ENCODE measurements at regions not wholly inside any gene's neighbourhood (a gene's known extent, or its start where the extent isn't known, plus 50 kb on each side); places are given as distances from the start of the nearest gene placed in this dataset.

DNA sequence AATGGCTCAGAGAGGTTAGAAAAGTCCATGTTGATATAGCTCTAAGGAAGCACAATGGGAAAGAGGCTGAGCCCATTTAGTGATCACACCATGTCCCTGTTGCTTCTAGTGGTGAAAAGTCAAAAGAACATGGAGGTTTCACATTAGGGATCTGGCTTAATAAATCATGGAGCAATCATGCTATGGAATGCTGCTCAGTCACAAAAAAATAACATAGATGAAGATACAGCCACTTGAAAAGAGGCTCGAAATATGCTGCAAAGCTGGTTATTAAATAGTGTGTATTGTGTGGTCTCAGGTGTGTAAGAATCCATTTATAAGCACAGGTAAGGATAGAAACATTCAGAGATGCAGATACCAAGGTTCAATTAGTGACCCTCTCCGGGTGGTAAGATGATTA, 63.6 kb upstream of the CPO start:
- TF ChIP-seq CTCF (conservative IDR thresholded peaks at IDR 0.05; ENCODE audit: low read length) (no peak), EZH2phosphoT487 (IDR thresholded peaks at IDR 0.05; ENCODE audit: borderline replicate concordance, low read depth, low read length) (no peak)

Data from OCI-LY7 (cell line).